Hypothalamus (tissue), 51 donors: ENCODE measurements at regions not wholly inside any gene's neighbourhood (a gene's known extent, or its start where the extent isn't known, plus 50 kb on each side); places are given as distances from the start of the nearest gene placed in this dataset.
"Not testable (repeated sequence)": the region's sequence is repeated elsewhere in the genome, so short reads cannot be mapped to it uniquely, and the experiment has no call there.

Experiments
- DNase-seq, 51 donors: peaks; one replicate each; lab custom pipeline; 2025; lab: John Stamatoyannopoulos, UW

DNA sequence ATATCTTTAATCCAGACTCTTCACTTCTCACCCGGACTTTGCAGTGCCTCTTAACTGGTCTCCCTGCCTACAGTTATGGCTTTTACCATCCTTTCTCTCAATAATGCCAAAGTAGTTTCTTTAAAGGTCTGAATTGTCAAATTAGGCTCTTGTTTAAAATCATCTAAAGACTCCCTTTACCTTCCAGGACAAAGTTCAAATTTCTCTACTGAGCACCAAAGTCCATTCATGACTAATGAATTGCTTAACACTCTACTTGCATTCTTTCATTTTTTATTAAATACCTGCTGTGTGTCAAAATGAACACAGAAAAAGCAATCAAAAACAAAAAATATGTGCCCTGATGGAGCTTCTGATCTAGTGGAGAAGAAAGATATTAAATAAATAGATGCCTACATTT lies 472.4 kb upstream of the UBE2E2 start:
- DNase-seq: no peak

DNA sequence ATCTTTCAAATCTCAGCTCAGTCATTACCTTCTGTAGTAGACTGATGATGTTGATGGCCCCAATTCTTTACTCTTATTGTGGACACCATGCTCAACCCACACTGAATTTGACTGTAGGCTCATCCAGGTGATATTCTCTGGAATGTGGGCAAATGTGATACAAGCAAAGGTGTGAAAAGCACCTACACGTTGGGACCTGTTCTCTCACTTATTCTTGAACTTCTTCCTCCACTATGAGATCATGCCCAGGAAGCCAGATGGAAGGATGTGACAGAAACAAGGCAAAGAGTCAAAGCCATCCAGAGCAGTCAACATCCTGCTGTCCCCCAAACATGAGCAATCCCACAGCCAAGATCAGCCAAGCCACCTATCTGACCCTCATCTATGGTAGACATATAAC lies 471.2 kb upstream of the UBE2E2 start:
- no peak for DNase-seq

DNA sequence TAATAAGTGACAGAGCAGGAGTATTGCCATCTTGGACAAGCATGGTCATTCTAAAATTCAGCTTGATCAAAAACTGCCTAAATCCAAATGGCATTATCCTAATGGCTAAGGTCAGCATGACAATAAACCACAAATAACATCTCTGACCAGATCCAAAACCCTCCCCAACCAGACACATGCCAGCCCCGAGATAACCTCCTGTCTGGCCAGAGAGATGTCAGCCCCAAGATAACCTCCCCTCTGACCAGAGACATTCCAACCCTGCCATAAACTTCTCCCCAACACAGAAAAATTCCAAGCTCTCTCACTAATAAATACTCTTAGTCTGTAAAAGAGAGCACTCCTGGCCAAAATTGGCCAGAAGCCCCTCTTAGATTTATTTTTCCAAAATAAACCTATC lies 470.5 kb upstream of the UBE2E2 start:
- no peak for DNase-seq

DNA sequence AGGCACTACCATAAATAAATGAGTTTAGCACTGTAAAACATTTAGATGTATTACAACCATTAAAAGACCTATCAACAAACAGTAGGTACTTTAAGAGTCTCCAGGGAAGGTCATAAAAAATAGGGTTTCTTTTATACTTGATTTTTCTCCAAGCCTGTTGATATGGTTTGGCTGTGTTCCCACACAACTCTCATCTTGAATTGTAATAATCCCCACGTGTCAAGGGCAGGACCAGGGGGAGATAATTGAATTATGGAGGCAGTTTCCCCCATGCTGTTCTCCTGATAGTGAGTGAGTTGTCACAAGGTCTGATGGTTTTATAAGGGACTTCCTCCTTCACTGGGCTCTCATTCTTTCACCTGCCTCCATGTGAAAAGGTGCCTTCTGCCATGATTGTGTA lies 468.9 kb upstream of the UBE2E2 start:
- no peak for DNase-seq

GRCh38 chr3:22734756-22735155 lies 468.4 kb upstream of the UBE2E2 start:
- no peak for DNase-seq

GRCh38 chr3:22735373-22735772 lies 467.8 kb upstream of the UBE2E2 start:
- no peak for DNase-seq

DNA sequence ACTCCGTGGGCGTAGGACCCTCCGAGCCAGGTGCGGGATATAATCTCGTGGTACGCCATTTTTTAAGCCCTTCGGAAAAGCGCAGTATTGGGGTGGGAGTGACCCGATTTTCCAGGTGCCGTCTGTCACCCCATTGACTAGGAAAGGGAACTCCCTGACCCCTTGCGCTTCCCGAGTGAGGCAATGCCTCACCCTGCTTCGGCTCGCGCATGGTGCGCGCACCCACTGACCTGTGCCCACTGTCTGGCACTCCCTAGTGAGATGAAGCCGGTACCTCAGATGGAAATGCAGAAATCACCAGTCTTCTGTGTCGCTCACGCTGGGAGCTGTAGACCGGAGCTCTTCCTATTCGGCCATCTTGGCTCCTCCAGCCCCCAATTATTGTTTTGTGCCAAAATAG lies 459.7 kb upstream of the UBE2E2 start:
- DNase-seq: not testable (repeated sequence)

DNA sequence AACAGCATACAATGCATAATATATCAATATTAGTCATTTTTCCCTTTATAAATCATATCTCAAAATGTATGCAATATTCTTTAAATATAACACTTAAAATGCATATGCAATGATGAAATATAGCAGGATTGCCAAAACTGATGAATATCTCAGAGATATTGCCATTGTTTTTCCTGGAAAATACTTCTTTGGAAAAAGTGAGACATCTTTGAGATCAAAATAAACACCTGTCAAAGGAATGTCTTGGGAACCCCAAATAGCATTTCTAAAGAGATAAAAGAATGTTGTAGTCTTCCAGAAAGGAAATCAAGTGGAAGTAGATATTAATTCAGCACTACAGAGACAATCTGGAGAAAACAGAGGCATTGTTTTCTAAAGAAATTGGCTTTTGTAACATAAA lies 457.8 kb upstream of the UBE2E2 start:
- DNase-seq: no peak

GRCh38 chr3:22746221-22746620 lies 456.9 kb upstream of the UBE2E2 start:
- DNase-seq: no peak

GRCh38 chr3:22748453-22749045 lies 454.6 kb upstream of the UBE2E2 start:
- no peak for DNase-seq

GRCh38 chr3:22759636-22760310 lies 443.4 kb upstream of the UBE2E2 start:
- no peak for DNase-seq

GRCh38 chr3:22765679-22766078 lies 437.4 kb upstream of the UBE2E2 start:
- no peak for DNase-seq

DNA sequence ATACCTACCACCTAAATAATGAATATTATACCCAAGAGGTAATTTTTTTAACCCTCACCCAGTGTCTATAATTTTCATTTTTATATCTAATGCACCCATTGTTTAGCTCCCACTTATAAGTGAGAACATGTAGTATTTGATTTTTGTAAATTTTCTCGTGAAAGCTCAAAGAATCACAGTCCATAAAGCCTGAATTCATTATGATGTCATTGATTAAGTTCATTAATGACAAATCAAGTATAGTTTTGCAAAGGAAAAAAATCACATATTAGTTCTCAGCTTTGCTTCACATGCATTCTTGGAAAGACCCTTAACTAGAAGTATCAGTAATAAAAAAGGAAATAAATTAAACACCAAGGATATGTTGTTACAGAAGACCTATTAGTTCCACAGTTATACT lies 425.3 kb upstream of the UBE2E2 start:
- no peak for DNase-seq

DNA sequence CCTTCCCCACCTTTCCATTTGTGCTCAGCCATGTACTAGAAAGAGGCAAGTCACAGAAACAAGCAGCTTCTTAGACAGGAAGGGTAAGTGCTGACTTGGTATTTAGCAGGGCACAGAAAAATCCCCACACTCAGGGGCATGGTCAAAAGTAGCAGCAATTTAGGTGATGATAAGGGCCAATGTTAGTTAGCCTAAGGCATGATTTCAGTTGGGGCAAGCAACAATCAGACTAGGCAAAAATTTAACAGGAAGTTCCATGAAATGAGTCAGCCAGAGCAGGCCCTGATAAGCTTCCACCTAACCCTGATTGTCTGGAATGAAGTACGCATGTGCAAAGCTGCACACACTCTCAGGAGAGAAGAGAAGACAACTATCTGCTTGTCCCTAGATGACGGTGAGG lies 423.4 kb upstream of the UBE2E2 start:
- no peak for DNase-seq

GRCh38 chr3:22792533-22792932 lies 410.6 kb upstream of the UBE2E2 start:
- no peak for DNase-seq

DNA sequence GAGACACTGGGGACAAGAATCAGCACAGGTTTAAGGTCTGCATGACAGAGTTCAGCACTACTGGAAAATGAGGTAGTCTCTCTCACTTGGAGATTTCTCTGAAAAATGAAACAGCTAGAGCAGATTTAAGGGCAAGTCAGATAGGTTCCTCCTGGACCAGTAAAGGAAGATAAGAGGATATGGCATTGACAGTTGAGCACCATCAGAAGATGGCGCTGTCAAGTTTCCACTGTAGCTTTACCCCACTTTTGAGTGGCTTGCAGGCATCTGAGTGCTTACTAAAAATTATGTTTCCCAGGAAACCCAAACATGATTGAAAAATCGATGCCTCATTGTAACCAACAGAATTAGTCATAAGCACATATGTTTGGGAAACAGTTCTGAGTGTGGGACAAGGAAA lies 407.2 kb upstream of the UBE2E2 start:
- DNase-seq: no peak

DNA sequence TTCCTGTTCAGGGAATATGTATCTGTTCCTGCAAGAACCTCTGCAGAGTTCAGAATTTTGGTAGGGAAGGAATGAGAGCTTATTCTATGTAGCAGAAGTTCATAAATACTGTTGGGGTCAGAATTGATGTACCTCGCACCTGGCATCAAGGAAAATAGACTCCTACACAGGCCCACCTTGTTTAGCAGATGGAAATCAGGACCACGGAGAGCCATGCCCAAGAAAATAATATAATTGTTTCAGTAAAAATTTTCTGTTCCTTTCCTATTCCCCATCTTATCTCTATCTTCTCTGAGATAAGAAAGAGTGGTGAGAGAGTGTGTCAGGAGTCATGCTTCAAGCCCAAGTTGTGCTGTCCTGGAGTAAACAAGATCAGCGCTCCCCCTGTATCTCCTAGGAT lies 404.7 kb upstream of the UBE2E2 start:
- no peak for DNase-seq

- DNase-seq: no peak
These were observed 383.9 kb upstream of the UBE2E2 start for GRCh38 chr3:22819209-22819608.

GRCh38 chr3:22835041-22835440 lies 368.1 kb upstream of the UBE2E2 start:
- DNase-seq: no peak

GRCh38 chr3:22836131-22836530 lies 367.0 kb upstream of the UBE2E2 start:
- no peak for DNase-seq

DNA sequence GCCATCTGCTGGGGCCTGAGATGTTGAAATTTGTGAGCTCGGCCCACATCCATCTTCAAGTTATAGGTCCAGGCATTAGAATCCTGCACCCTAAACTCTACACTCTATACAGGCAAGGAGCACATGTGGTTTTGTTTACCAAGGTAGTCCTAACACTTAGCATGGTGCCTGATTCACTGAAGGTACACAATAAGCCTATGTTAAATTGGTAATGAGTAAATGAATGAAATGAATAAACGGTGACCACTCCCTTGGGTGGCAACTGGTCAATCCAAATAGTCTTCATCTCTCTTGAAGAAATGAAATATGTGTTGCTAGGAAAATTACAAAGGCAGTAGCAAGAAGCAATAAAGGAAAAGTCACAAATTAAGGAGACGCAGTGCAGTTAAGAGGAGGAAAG lies 359.3 kb upstream of the UBE2E2 start:
- DNase-seq: no peak

- DNase-seq: no peak
These were observed 356.6 kb upstream of the UBE2E2 start for GRCh38 chr3:22846566-22846965.

GRCh38 chr3:22849583-22849982 lies 353.5 kb upstream of the UBE2E2 start:
- DNase-seq: not testable (repeated sequence)
